H1 (cell line): ENCODE measurements at regions not wholly inside any gene's neighbourhood (a gene's known extent, or its start where the extent isn't known, plus 50 kb on each side); places are given as distances from the start of the nearest gene placed in this dataset.

ENCODE experiments used
- CTCF ChIA-PET: fragments of 300-600 bp; sonication (Branson Sonifier 250); formaldehyde crosslinking; loops from one replicate; lab custom pipeline; 2021; ENCODE audit not compliant: partially characterized antibody; lab: Charles Lee
- POLR2A ChIA-PET: fragments of 300-600 bp; sonication (Branson Sonifier 250); formaldehyde crosslinking; loops from one replicate; lab custom pipeline; 2021; ENCODE audit warnings: inconsistent platforms; ENCODE audit not compliant: partially characterized antibody; lab: Charles Lee
- DNase-seq, 2 experiments: peaks; one replicate each; pipeline versions ENCODE4 v3.0.0 to v3.0.0-alpha.2; 2010 to 2022; ENCODE audit warnings: low spot score in 2 of 2, low read depth in 1 of 2, mixed read lengths in 1 of 2
- FAIRE-seq: peaks from 2 replicates; lab custom pipeline; 2011; peaks lifted over from hg19 to GRCh38; lab: Jason Lieb, UNC
- H2AFZ ChIP-seq: 2 replicates; pipeline ENCODE4 v1.8.1; 2012; ENCODE audit warnings: low read length, inconsistent platforms
- H2AK5ac ChIP-seq: 2 replicates; pipeline ENCODE4 v1.6.1; 2013; ENCODE audit warnings: low read depth, low read length
- H2BK120ac ChIP-seq: replicated peaks from 2 replicates; pipeline ENCODE3; 2013; ENCODE audit warnings: low read depth, low read length, inconsistent platforms
- H2BK12ac ChIP-seq: 2 replicates; pipeline ENCODE4 v1.6.1; 2013; ENCODE audit warnings: low read depth, low read length
- H2BK15ac ChIP-seq: 2 replicates; pipeline ENCODE4 v1.6.1; 2013; ENCODE audit warnings: low read length
- H2BK20ac ChIP-seq: 2 replicates; pipeline ENCODE4 v1.6.1; 2013; ENCODE audit warnings: low read length
- H2BK5ac ChIP-seq: 2 replicates; pipeline ENCODE4 v1.6.1; 2013; ENCODE audit warnings: low read depth, low read length
- H3K14ac ChIP-seq: 2 replicates; pipeline ENCODE4 v1.6.1; 2013; ENCODE audit warnings: inconsistent platforms; ENCODE audit not compliant: insufficient read length
- H3K18ac ChIP-seq: 2 replicates; pipeline ENCODE4 v1.6.1; 2013; ENCODE audit warnings: low read length; ENCODE audit errors: extremely low read depth
- H3K23ac ChIP-seq: 2 replicates; pipeline ENCODE4 v1.6.1; 2013; ENCODE audit warnings: inconsistent platforms; ENCODE audit not compliant: insufficient read length
- H3K23me2 ChIP-seq: 2 replicates; pipeline ENCODE4 v1.6.1; 2013; ENCODE audit warnings: low read depth, low read length
- H3K27ac ChIP-seq: 2 replicates; pipeline ENCODE4 v1.6.1; 2011; ENCODE audit warnings: low read depth, low read length, inconsistent platforms
- H3K27me3 ChIP-seq, 4 experiments: replicated peaks in 1 of 4; 1 replicate in 1 of 4; 2 replicates in 3 of 4; pipeline versions ENCODE4 v1.6.1 to v1.8.1; 2011 to 2013; ENCODE audit warnings: low read length in 3 of 4, mild to moderate bottlenecking in 3 of 4, inconsistent platforms in 2 of 4, mixed read lengths in 2 of 4, moderate library complexity in 1 of 4; ENCODE audit not compliant: control insufficient read depth in 3 of 4, insufficient read depth in 3 of 4; ENCODE audit errors: extremely low read depth in 1 of 4
- H3K36me3 ChIP-seq, 4 experiments: 2 replicates each; pipeline versions ENCODE4 v1.6.1 to v1.8.1; 2011 to 2013; ENCODE audit warnings: mild to moderate bottlenecking in 4 of 4, low read length in 3 of 4, moderate library complexity in 2 of 4, control low read depth in 1 of 4, inconsistent platforms in 1 of 4; ENCODE audit not compliant: insufficient read depth in 4 of 4, control insufficient read depth in 2 of 4
- H3K4ac ChIP-seq: replicated peaks from 2 replicates; pipeline ENCODE3; 2013; ENCODE audit warnings: low read length, low read depth, mixed read lengths, inconsistent platforms; ENCODE audit not compliant: insufficient read length
- H3K4me1 ChIP-seq, 4 experiments: replicated peaks in 1 of 4; 1 replicate in 1 of 4; 2 replicates in 3 of 4; pipeline versions ENCODE4 v1.6.1 to v1.8.1; 2011 to 2013; ENCODE audit warnings: low read length in 3 of 4, inconsistent platforms in 2 of 4, mixed read lengths in 1 of 4; ENCODE audit not compliant: insufficient read depth in 4 of 4, control insufficient read depth in 3 of 4
- H3K4me2 ChIP-seq, 2 experiments: 2 replicates each; pipeline versions ENCODE4 v1.6.1 to v1.8.1; 2011 to 2013; ENCODE audit warnings: low read depth in 2 of 2, low read length in 2 of 2, control low read depth in 1 of 2, inconsistent platforms in 1 of 2, mild to moderate bottlenecking in 1 of 2; ENCODE audit not compliant: insufficient read depth in 1 of 2
- H3K4me3 ChIP-seq, 4 experiments: fragments of 200-600, 300-600 bp in 1 of 4; sonication (generic), shearing (Covaris generic), sonication (Bioruptor Twin) in 1 of 4; 2 replicates each; pipeline versions ENCODE4 v1.5.1 to v1.8.1; 2011 to 2016; ENCODE audit warnings: low read length in 4 of 4, low read depth in 3 of 4, control low read depth in 2 of 4, inconsistent platforms in 2 of 4, mild to moderate bottlenecking in 2 of 4, mixed read lengths in 1 of 4, moderate library complexity in 1 of 4; ENCODE audit not compliant: insufficient read depth in 2 of 4; ENCODE audit errors: extremely low read depth in 1 of 4
- H3K56ac ChIP-seq: replicated peaks from 2 replicates; pipeline ENCODE3; 2013; ENCODE audit warnings: low read depth, mild to moderate bottlenecking, mixed read lengths, low read length, inconsistent platforms; ENCODE audit not compliant: insufficient read length
- H3K79me1 ChIP-seq: 2 replicates; pipeline ENCODE4 v1.6.1; 2013; ENCODE audit warnings: low read depth, low read length, control low read depth
- H3K79me2 ChIP-seq, 2 experiments: 2 replicates each; pipeline versions ENCODE4 v1.6.1 to v1.8.1; 2012 to 2013; ENCODE audit warnings: low read length in 2 of 2, mild to moderate bottlenecking in 2 of 2, inconsistent platforms in 1 of 2; ENCODE audit not compliant: insufficient read depth in 2 of 2, control insufficient read depth in 1 of 2
- H3K9ac ChIP-seq, 4 experiments: replicated peaks in 1 of 4; 1 replicate in 1 of 4; 2 replicates in 3 of 4; pipeline versions ENCODE4 v1.6.1 to v1.8.1; 2011 to 2013; ENCODE audit warnings: low read depth in 3 of 4, low read length in 3 of 4, control low read depth in 2 of 4, mild to moderate bottlenecking in 2 of 4, moderate library complexity in 2 of 4, inconsistent platforms in 1 of 4; ENCODE audit errors: extremely low read depth in 1 of 4
- H3K9me3 ChIP-seq, 2 experiments: 2 replicates each; pipeline versions ENCODE4 v1.6.1 to v1.8.1; 2012 to 2013; ENCODE audit warnings: mild to moderate bottlenecking in 2 of 2, moderate library complexity in 2 of 2, control low read depth in 1 of 2, inconsistent platforms in 1 of 2, low read depth in 1 of 2, low read length in 1 of 2, mixed read lengths in 1 of 2; ENCODE audit not compliant: insufficient read depth in 2 of 2
- H4K20me1 ChIP-seq, 2 experiments: replicated peaks in 1 of 2; 2 replicates each; pipeline versions ENCODE3 to v1.8.1; 2011 to 2013; ENCODE audit warnings: inconsistent platforms in 2 of 2, low read length in 2 of 2, mild to moderate bottlenecking in 1 of 2; ENCODE audit not compliant: insufficient read depth in 2 of 2, control insufficient read depth in 1 of 2
- H4K5ac ChIP-seq: 2 replicates; pipeline ENCODE4 v1.6.1; 2013; ENCODE audit warnings: low read length, low read depth, mixed read lengths, inconsistent platforms; ENCODE audit not compliant: insufficient read length
- H4K8ac ChIP-seq: 2 replicates; pipeline ENCODE4 v1.8.0; 2013; ENCODE audit warnings: mild to moderate bottlenecking, moderate library complexity, low read length, inconsistent platforms; ENCODE audit not compliant: insufficient read depth; ENCODE audit errors: extremely low read depth
- H4K91ac ChIP-seq: replicated peaks from 2 replicates; pipeline ENCODE3; 2013; ENCODE audit warnings: low read length, mixed read lengths, inconsistent platforms; ENCODE audit not compliant: insufficient read length
- JUND ChIP-seq: IDR thresholded peaks from 2 replicates; pipeline ENCODE4 v1.6.1; 2011; ENCODE audit warnings: mild to moderate bottlenecking, improper control_type of control experiment, low read length
- WGBS, 2 experiments: shearing (Covaris generic) in 1 of 2; methylation state at CpG; one replicate each; pipeline versions ENCODE4 v1.1.6 to v1.1.7; 2013 to 2015; ENCODE audit warnings: low lambda C conversion rate in 2 of 2, mixed read lengths in 2 of 2, inconsistent platforms in 1 of 2, low coverage in 1 of 2, missing lambda C conversion rate in 1 of 2; ENCODE audit not compliant: insufficient replicate concordance in 2 of 2, insufficient coverage in 1 of 2, insufficient read length in 1 of 2; ENCODE audit errors: extremely low coverage in 1 of 2, missing lambda C conversion rate in 1 of 2; 5-methylcytosine and 5-hydroxymethylcytosine counted together
- TF ChIP-seq, protein P1 (sequence below): IDR thresholded peaks from 2 replicates; pipeline ENCODE4 v1.6.1; 2012; ENCODE audit warnings: inconsistent platforms

DNA sequence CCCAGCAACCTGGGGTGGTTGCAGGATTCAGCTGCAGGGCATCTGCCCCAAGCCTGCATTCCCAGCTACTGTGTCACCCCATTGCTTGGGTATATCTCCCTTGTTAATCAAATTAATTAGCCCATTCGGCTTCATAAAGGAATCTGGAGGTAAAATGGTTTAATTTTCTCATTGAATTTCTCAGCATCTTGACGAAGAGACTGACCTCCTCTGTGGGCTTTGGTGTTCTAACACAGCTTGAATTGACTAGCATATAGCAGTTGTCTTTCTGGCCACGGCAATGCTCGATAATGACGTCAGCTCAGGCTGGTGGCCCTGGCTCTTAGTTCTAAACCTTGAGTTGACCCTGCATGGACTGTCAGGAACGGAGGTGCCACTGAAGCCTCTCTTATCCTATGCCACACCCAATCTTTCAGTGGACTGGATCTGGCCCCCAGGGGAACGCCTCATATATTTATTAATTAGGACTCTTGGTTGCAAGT, 72.4 kb downstream of the MSX2 start:
- Histone ChIP-seq H3K4me1 (peaks cover 0 to 3% (median 0%) of the 10 kb centered on the region in 4 experiments; a peak in 1 of 7 replicates), H3K9ac (no peak overlapping the region), H3K27me3 (peaks cover 0 to 5% (median 5%) of the 10 kb centered on the region in 4 experiments; a peak in 5 of 7 replicates), H3K9me3 (peaks cover 0 to 6% of the 10 kb centered on the region in 2 experiments; a peak in 1 of 4 replicates), H3K56ac (no peak overlapping the region), H2BK120ac (no peak overlapping the region), H3K18ac (no peak overlapping the region), H2BK20ac (no peak overlapping the region), H3K4me2 (no peak overlapping the region), H3K23me2 (no peaks in the 10 kb centered on the region), H4K91ac (no peak overlapping the region), H3K36me3 (no peaks in the 10 kb centered on the region), H3K23ac (no peak overlapping the region), H2AFZ (no peak overlapping the region), H3K27ac (no peak overlapping the region), H2AK5ac (no peak overlapping the region), H3K79me2 (no peaks in the 10 kb centered on the region), H3K79me1 (no peaks in the 10 kb centered on the region), H3K4ac (no peak overlapping the region), H4K8ac (no peak overlapping the region), H4K20me1 (no peaks in the 10 kb centered on the region), H2BK15ac (no peak overlapping the region), H4K5ac (no peak overlapping the region), H3K4me3 (no peak overlapping the region), H2BK12ac (no peak overlapping the region), H3K14ac (no peak overlapping the region), H2BK5ac (no peak overlapping the region)
- 94% methylated on average over 7 of the region's 7 CpGs; no CpG with 5 or more reads in 1 of the 2 experiments for WGBS, 2 experiments
- DNase-seq (no peak), FAIRE-seq (no peak)
- ChIA-PET POLR2A (no interaction called here), CTCF (no interaction called here)
- TF ChIP-seq JUND, result no peak
- TF ChIP-seq, protein P1, sequence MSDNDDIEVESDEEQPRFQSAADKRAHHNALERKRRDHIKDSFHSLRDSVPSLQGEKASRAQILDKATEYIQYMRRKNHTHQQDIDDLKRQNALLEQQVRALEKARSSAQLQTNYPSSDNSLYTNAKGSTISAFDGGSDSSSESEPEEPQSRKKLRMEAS, result no peak
